Sigmoid colon (tissue), 4 donors: ENCODE measurements at regions not wholly inside any gene's neighbourhood (a gene's known extent, or its start where the extent isn't known, plus 50 kb on each side); places are given as distances from the start of the nearest gene placed in this dataset.

ENCODE experiments used
- CTCF ChIP-seq, 4 experiments: fragments of 450-650 bp in 3 of 4; fragments of 200-600 bp in 1 of 4; IDR thresholded peaks; one replicate each; pipeline ENCODE4 v1.5.1; 2016 to 2019; ENCODE audit warnings: antibody characterized with exemption in 4 of 4, mild to moderate bottlenecking in 3 of 4, moderate library complexity in 2 of 4
- POLR2A ChIP-seq, 2 donors: fragments of 450-650 bp; IDR thresholded peaks; one replicate each; pipeline ENCODE4 v1.6.1; 2016; ENCODE audit warnings: antibody characterized with exemption in 2 of 2, mild to moderate bottlenecking in 2 of 2, moderate library complexity in 2 of 2
- POLR2AphosphoS5 ChIP-seq, 4 donors: sonication (generic); formaldehyde crosslinking; IDR thresholded peaks; one replicate each; pipeline ENCODE4 v1.6.1; 2017; ENCODE audit warnings: antibody characterized with exemption in 4 of 4

- TF ChIP-seq CTCF (IDR thresholded peaks at IDR 0.05), result no peak
- TF ChIP-seq POLR2AphosphoS5 (IDR thresholded peaks at IDR 0.05), result no peak
- no peak for TF ChIP-seq POLR2A (IDR thresholded peaks at IDR 0.05)
Measured at GRCh38 chr6:81575442-81575841, 177.0 kb downstream of the TENT5A start.
